C4-2B (cell line): ENCODE measurements at regions not wholly inside any gene's neighbourhood (a gene's known extent, or its start where the extent isn't known, plus 50 kb on each side); places are given as distances from the start of the nearest gene placed in this dataset.
"Not testable (repeated sequence)": the region's sequence is repeated elsewhere in the genome, so short reads cannot be mapped to it uniquely, and the experiment has no call there.

Experiments
- ZFX ChIP-seq: fragments of 450-650 bp; IDR thresholded peaks from 2 replicates; pipeline ENCODE4 v1.6.1; 2017
- TF ChIP-seq, protein P1 (sequence below): fragments of 450-650 bp; conservative IDR thresholded peaks from 2 replicates; pipeline ENCODE4 v1.5.1; 2017; ENCODE audit warnings: mild to moderate bottlenecking

DNA sequence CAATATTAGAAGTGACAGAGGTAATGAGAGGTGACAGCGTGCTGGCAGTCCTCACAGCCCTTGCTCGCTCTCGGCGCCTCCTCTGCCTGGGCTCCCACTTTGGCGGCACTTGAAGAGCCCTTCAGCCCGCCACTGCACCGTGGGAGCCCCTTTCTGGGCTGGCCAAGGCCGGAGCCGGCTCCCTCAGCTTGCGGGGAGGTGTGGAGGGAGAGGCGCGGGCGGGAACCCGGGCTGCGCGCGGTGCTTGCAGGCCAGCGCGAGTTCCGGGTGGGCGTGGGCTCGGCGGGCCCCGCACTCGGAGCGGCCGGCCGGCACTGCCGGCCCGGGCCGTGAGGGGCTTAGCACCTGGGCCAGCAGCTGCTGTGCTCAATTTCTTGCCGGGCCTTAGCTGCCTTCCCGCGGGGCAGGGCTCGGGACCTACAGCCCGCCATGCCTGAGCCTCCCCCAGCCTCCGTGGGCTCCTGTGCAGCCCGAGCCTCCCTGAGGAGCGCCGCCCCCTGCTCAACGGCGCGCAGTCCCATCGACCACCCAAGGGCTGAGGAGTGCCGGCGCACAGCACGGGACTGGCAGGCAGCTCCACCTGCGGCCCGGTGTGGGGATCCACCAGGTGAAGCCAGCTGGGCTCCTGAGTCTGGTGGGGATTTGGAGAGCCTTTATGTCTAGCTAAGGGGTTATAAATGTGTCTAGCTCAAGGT is 426.5 kb upstream of the RGS18 start:
- TF ChIP-seq, protein P1, sequence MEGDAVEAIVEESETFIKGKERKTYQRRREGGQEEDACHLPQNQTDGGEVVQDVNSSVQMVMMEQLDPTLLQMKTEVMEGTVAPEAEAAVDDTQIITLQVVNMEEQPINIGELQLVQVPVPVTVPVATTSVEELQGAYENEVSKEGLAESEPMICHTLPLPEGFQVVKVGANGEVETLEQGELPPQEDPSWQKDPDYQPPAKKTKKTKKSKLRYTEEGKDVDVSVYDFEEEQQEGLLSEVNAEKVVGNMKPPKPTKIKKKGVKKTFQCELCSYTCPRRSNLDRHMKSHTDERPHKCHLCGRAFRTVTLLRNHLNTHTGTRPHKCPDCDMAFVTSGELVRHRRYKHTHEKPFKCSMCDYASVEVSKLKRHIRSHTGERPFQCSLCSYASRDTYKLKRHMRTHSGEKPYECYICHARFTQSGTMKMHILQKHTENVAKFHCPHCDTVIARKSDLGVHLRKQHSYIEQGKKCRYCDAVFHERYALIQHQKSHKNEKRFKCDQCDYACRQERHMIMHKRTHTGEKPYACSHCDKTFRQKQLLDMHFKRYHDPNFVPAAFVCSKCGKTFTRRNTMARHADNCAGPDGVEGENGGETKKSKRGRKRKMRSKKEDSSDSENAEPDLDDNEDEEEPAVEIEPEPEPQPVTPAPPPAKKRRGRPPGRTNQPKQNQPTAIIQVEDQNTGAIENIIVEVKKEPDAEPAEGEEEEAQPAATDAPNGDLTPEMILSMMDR, result not testable (repeated sequence)
- not testable (repeated sequence) for TF ChIP-seq ZFX
